GM19238 (cell line): ENCODE measurements at regions not wholly inside any gene's neighbourhood (a gene's known extent, or its start where the extent isn't known, plus 50 kb on each side); places are given as distances from the start of the nearest gene placed in this dataset.

Experiments used
- DNase-seq: peaks from one replicate; pipeline ENCODE4 v3.0.0; 2011; ENCODE audit warnings: low spot score; ENCODE audit not compliant: insufficient read length

- DNase-seq = no peak
Measured at GRCh38 chr4:53777244-53777984, 186.1 kb upstream of the LNX1 start.

- DNase-seq = no peak
Measured at GRCh38 chr4:53776141-53776540, 184.9 kb upstream of the LNX1 start.

GRCh38 chr4:53775381-53775780, 184.1 kb upstream of the LNX1 start:
- DNase-seq = no peak

- DNase-seq = no peak
Measured at GRCh38 chr4:53771326-53771725, 180.0 kb upstream of the LNX1 start.

- no peak for DNase-seq
Measured at GRCh38 chr4:53767482-53767881, 176.2 kb upstream of the LNX1 start.

- DNase-seq = no peak
Measured at GRCh38 chr4:53764761-53765490, 173.6 kb upstream of the LNX1 start.

- no peak for DNase-seq
Measured at GRCh38 chr4:53763813-53764597, 172.7 kb upstream of the LNX1 start.

GRCh38 chr4:53755656-53756055, 164.4 kb upstream of the LNX1 start:
- no peak for DNase-seq

GRCh38 chr4:53752124-53752523, 160.8 kb upstream of the LNX1 start:
- no peak for DNase-seq

GRCh38 chr4:53748328-53748772, 157.1 kb upstream of the LNX1 start:
- peak; percentile 58 for DNase-seq

- no peak for DNase-seq
Measured at GRCh38 chr4:53747401-53747800, 156.1 kb upstream of the LNX1 start.

GRCh38 chr4:53744446-53745160, 153.3 kb upstream of the LNX1 start:
- DNase-seq = no peak

- DNase-seq = no peak
Measured at GRCh38 chr4:53734584-53735353, 143.5 kb upstream of the LNX1 start.

GRCh38 chr4:53734182-53734581, 142.9 kb upstream of the LNX1 start:
- no peak for DNase-seq

GRCh38 chr4:53732661-53733060, 141.4 kb upstream of the LNX1 start:
- DNase-seq = no peak

GRCh38 chr4:53730031-53730805, 138.9 kb upstream of the LNX1 start:
- no peak for DNase-seq

GRCh38 chr4:53722110-53722509, 130.8 kb upstream of the LNX1 start:
- no peak for DNase-seq

GRCh38 chr4:53721263-53721662, 130.0 kb upstream of the LNX1 start:
- no peak for DNase-seq

- no peak for DNase-seq
Measured at GRCh38 chr4:53720776-53721175, 129.5 kb upstream of the LNX1 start.

- no peak for DNase-seq
Measured at GRCh38 chr4:53717064-53717549, 125.8 kb upstream of the LNX1 start.
